GM21423 (cell line): ENCODE measurements at regions not wholly inside any gene's neighbourhood (a gene's known extent, or its start where the extent isn't known, plus 50 kb on each side); places are given as distances from the start of the nearest gene placed in this dataset.
"Not testable (repeated sequence)": the region's sequence is repeated elsewhere in the genome, so short reads cannot be mapped to it uniquely, and the experiment has no call there.

ENCODE experiments used
- ATAC-seq: cut with Tn5 transposase; IDR thresholded peaks from one replicate; pipeline ENCODE4 v1.9.1; 2021; ENCODE audit warnings: mild to moderate bottlenecking, moderate library complexity; ENCODE audit not compliant: unreplicated experiment

GRCh38 chrX:121169099-121170035 is 122.0 kb downstream of the GLUD2 start:
- ATAC-seq, result no peak

- ATAC-seq, result no peak
These were observed 125.3 kb downstream of the GLUD2 start for GRCh38 chrX:121172703-121173102.

GRCh38 chrX:121179972-121180371 is 132.6 kb downstream of the GLUD2 start:
- no peak for ATAC-seq

- no peak for ATAC-seq
These were observed 144.4 kb downstream of the GLUD2 start for GRCh38 chrX:121191779-121192178.

- ATAC-seq, result no peak
These were observed 148.3 kb downstream of the GLUD2 start for GRCh38 chrX:121195719-121196118.

- not testable (repeated sequence) for ATAC-seq
These were observed 149.5 kb downstream of the GLUD2 start for GRCh38 chrX:121196872-121197444.

GRCh38 chrX:121208563-121208962 is 161.2 kb downstream of the GLUD2 start:
- ATAC-seq, result no peak

- no peak for ATAC-seq
These were observed 169.4 kb downstream of the GLUD2 start for GRCh38 chrX:121216641-121217374.

GRCh38 chrX:121221322-121221977 is 174.0 kb downstream of the GLUD2 start:
- no peak for ATAC-seq

GRCh38 chrX:121227888-121228287 is 180.5 kb downstream of the GLUD2 start:
- no peak for ATAC-seq

GRCh38 chrX:121231566-121232358 is 184.4 kb downstream of the GLUD2 start:
- no peak for ATAC-seq

- ATAC-seq, result no peak
These were observed 188.6 kb downstream of the GLUD2 start for GRCh38 chrX:121236040-121236439.

- ATAC-seq, result no peak
These were observed 190.7 kb downstream of the GLUD2 start for GRCh38 chrX:121238093-121238492.

GRCh38 chrX:121244511-121244910 is 197.1 kb downstream of the GLUD2 start:
- ATAC-seq, result no peak

- ATAC-seq, result no peak
These were observed 198.4 kb downstream of the GLUD2 start for GRCh38 chrX:121245763-121246162.

- ATAC-seq, result no peak
These were observed 206.9 kb downstream of the GLUD2 start for GRCh38 chrX:121254336-121254735.

GRCh38 chrX:121256647-121257046 is 209.2 kb downstream of the GLUD2 start:
- ATAC-seq, result no peak

- no peak for ATAC-seq
These were observed 211.1 kb downstream of the GLUD2 start for GRCh38 chrX:121258545-121258944.

- no peak for ATAC-seq
These were observed 211.8 kb downstream of the GLUD2 start for GRCh38 chrX:121259170-121259569.

GRCh38 chrX:121260596-121261240 is 213.3 kb downstream of the GLUD2 start:
- ATAC-seq, result no peak
